ENCODE measurements at regions not wholly inside any gene's neighbourhood (a gene's known extent, or its start where the extent isn't known, plus 50 kb on each side); places are given as distances from the start of the nearest gene placed in this dataset.

GRCh38 chr2:34401186-34401585 lies 802.1 kb upstream of the FAM98A start:
- no peak overlapping the region for H3K4me3 ChIP-seq

GRCh38 chr2:34388446-34388845 lies 789.3 kb upstream of the FAM98A start:
- no peak overlapping the region for H3K9ac ChIP-seq
- TF ChIP-seq Cebpa-rat (IDR thresholded peaks at IDR 0.05), result no peak
- no peaks in the 10 kb centered on the region for H3K27me3 ChIP-seq
- H3K4me3 ChIP-seq, result no peak overlapping the region
- H4K20me1 ChIP-seq, result no peaks in the 10 kb centered on the region
- no peak overlapping the region for H3K4me2 ChIP-seq
- no peaks in the 10 kb centered on the region for H3K9me3 ChIP-seq
- H3K27ac ChIP-seq, result no peak overlapping the region
- H3K4me1 ChIP-seq, result no peaks in the 10 kb centered on the region
- H3K36me3 ChIP-seq, result no peaks in the 10 kb centered on the region

More at GRCh38 chr2:34401186-34401585, 802.1 kb upstream of the FAM98A start:
- no peaks in the 10 kb centered on the region for H3K9me3 ChIP-seq
- no peak overlapping the region for H3K27ac ChIP-seq
- no peaks in the 10 kb centered on the region for H4K20me1 ChIP-seq
- TF ChIP-seq Cebpa-rat (IDR thresholded peaks at IDR 0.05), result no peak
- H3K4me1 ChIP-seq, result no peaks in the 10 kb centered on the region
- no peak overlapping the region for H3K4me2 ChIP-seq
- no peak overlapping the region for H3K9ac ChIP-seq
- H3K27me3 ChIP-seq, result no peaks in the 10 kb centered on the region
- H3K36me3 ChIP-seq, result no peaks in the 10 kb centered on the region

DNA sequence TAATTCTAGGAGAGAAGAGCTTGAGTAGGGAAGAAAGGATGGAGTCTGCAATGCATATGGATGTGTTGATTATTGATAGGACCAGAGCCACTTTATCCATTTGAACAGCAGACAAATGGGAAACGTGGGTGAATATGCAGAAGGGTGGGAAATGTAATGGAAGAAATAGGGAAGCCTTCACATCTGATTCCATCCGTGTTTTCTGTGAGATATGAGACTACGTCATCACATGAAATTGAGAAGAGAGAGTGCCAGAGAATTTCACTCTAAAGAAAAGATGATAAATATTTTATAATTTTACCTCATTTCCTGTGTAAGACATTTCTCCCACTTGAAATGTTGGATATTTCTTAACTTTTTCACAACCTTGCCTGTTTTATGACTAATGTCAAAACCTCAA lies 788.4 kb upstream of the FAM98A start:
- Histone ChIP-seq H3K9me3 (no peaks in the 10 kb centered on the region), H3K9ac (no peak overlapping the region), H3K27ac (no peak overlapping the region), H3K36me3 (no peaks in the 10 kb centered on the region), H3K4me1 (no peaks in the 10 kb centered on the region), H3K4me2 (no peak overlapping the region), H3K4me3 (no peak overlapping the region), H3K27me3 (no peaks in the 10 kb centered on the region), H4K20me1 (no peaks in the 10 kb centered on the region)
- TF ChIP-seq Cebpa-rat (IDR thresholded peaks at IDR 0.05), result no peak

DNA sequence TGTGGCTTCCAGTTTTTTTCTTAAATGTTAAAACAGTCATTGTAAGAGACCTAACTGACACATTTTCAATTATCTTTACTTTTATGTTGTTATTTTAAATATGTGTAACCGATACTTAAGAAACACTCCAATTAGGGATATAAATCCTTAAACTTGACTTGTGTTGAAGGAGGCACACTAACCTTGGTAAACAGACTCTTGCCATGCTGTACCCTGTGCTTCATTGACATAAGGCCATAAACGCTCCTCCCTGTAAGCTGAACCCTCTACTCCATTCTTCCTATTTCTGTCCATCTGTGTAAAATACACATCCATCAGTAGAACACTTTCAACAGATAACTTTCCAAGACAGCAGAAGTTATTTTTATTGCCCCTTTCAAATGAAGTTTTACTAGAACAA lies 780.5 kb upstream of the FAM98A start:
- H3K27me3 ChIP-seq, result no peaks in the 10 kb centered on the region
- no peaks in the 10 kb centered on the region for H3K36me3 ChIP-seq
- TF ChIP-seq Cebpa-rat (IDR thresholded peaks at IDR 0.05), result no peak
- H3K4me3 ChIP-seq, result no peak overlapping the region
- no peaks in the 10 kb centered on the region for H3K9me3 ChIP-seq
- no peaks in the 10 kb centered on the region for H4K20me1 ChIP-seq
- no peak overlapping the region for H3K9ac ChIP-seq
- H3K4me2 ChIP-seq, result no peak overlapping the region
- no peak overlapping the region for H3K27ac ChIP-seq
- no peaks in the 10 kb centered on the region for H3K4me1 ChIP-seq

DNA sequence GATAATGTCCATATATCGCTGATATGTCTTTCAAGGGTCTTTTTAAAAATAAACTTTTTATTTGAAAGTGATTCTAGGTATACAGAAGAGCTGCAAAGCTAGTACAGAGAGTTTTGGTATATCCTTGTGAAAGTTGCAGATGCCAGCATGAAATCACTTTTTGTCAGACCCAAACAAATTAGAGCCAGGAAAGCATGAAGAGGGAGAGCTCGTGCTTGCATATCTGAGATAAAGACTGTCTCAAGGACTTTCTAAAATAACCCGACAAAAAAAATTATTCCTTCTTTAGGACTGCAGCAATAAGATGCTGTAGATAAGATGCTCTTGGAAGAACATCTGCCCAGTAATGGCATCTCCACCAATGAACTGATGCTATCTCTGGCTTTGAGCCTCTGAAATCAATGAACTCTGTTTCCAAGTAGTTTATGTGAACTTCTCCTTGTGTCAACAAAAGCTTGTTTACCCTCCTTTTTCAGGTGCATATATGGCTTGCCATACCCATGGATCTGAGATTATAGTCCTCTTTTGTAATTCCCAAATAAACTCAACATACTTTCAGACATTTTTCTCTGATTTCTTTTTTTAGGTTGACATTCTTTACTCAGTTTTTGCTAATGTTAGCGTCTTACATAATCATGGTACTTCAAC lies 774.6 kb upstream of the FAM98A start:
- H3K9me3 ChIP-seq, result no peaks in the 10 kb centered on the region
- no peak overlapping the region for H3K9ac ChIP-seq
- no peak overlapping the region for H3K27ac ChIP-seq
- no peak for TF ChIP-seq Cebpa-rat (IDR thresholded peaks at IDR 0.05)
- H3K4me3 ChIP-seq, result no peak overlapping the region
- no peaks in the 10 kb centered on the region for H3K4me1 ChIP-seq
- H4K20me1 ChIP-seq, result no peaks in the 10 kb centered on the region
- no peaks in the 10 kb centered on the region for H3K27me3 ChIP-seq
- no peaks in the 10 kb centered on the region for H3K36me3 ChIP-seq
- H3K4me2 ChIP-seq, result no peak overlapping the region

DNA sequence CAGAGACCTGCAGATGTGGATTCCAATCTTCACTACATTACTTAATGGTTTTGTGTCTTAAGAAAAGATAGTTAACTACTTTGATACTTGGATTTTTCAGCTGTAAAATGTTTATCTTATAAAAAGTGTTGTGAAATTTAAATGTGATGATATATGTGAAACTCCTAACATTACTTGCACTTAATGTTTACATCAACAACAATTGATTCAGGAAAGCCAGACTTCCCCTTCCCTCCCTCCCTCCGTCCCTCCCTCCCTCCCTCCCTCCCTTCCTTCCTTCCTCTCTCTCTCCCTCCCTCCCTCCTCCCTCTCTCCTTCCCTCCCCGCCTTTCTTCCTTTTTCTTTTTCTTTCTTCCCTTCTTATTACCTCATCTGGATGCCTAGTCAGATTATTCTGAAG lies 773.9 kb upstream of the FAM98A start:
- Histone ChIP-seq H3K27me3 (no peaks in the 10 kb centered on the region), H3K4me1 (no peaks in the 10 kb centered on the region), H3K4me3 (no peak overlapping the region), H3K27ac (no peak overlapping the region), H3K9me3 (no peaks in the 10 kb centered on the region), H3K9ac (no peak overlapping the region), H3K4me2 (no peak overlapping the region), H4K20me1 (no peaks in the 10 kb centered on the region), H3K36me3 (no peaks in the 10 kb centered on the region)
- no peak for TF ChIP-seq Cebpa-rat (IDR thresholded peaks at IDR 0.05)

DNA sequence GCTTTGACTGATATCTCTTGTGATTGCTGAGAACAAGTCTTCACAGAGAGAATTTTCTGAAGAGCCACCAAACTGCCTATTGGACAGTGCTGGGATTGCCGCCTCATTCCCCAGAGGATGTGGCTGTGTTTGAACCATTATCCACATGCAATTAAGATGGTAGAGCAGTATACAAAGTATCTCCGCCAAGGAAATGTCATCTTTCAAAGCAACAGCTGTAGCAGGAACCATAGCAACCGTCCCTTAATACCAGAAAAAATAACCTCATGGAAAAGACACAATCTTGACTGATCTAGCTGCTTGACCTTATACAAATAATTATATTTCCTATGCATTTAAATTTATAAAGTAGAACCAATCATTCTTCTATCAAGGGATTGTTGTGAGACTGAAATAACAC lies 772.6 kb upstream of the FAM98A start:
- Histone ChIP-seq H3K4me1 (no peaks in the 10 kb centered on the region), H3K27me3 (no peaks in the 10 kb centered on the region)
- no peak for TF ChIP-seq Cebpa-rat (IDR thresholded peaks at IDR 0.05)

GRCh38 chr2:34368304-34368703 lies 769.2 kb upstream of the FAM98A start:
- H3K36me3 ChIP-seq, result no peaks in the 10 kb centered on the region
- no peak overlapping the region for H3K9ac ChIP-seq
- no peak overlapping the region for H3K4me2 ChIP-seq
- no peaks in the 10 kb centered on the region for H3K4me1 ChIP-seq
- no peak overlapping the region for H3K4me3 ChIP-seq
- no peaks in the 10 kb centered on the region for H4K20me1 ChIP-seq
- H3K27me3 ChIP-seq, result no peaks in the 10 kb centered on the region
- TF ChIP-seq Cebpa-rat (IDR thresholded peaks at IDR 0.05), result no peak
- H3K9me3 ChIP-seq, result no peaks in the 10 kb centered on the region
- no peak overlapping the region for H3K27ac ChIP-seq

More for the DNA sequence above, 772.6 kb upstream of the FAM98A start:
- no peaks in the 10 kb centered on the region for H3K9me3 ChIP-seq
- H3K27ac ChIP-seq, result no peak overlapping the region
- no peaks in the 10 kb centered on the region for H4K20me1 ChIP-seq
- H3K4me2 ChIP-seq, result no peak overlapping the region
- no peak overlapping the region for H3K4me3 ChIP-seq
- no peaks in the 10 kb centered on the region for H3K36me3 ChIP-seq
- no peak overlapping the region for H3K9ac ChIP-seq

DNA sequence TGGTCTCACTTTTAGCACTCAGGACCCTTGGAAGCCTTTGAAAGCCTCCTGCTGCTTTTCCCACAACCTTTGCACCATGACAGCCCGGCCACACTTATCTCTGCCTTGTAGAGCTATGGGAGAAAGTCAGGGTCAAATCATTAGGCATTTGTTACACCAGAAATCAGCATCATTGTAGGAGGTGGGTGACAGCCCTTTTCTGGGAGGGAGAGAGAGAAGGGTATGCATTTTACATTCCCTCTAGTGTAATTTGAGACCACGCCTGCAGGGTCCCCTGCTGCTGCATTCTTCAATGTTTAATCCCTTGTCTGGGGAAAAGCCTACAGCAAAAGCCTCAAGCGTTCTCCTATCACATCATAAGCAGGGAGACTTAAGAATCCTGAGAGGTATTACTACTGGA lies 766.8 kb upstream of the FAM98A start:
- Histone ChIP-seq H3K27me3 (no peaks in the 10 kb centered on the region), H3K4me1 (no peaks in the 10 kb centered on the region), H4K20me1 (no peaks in the 10 kb centered on the region), H3K4me2 (no peak overlapping the region), H3K4me3 (no peak overlapping the region), H3K36me3 (no peaks in the 10 kb centered on the region), H3K9me3 (no peaks in the 10 kb centered on the region), H3K27ac (no peak overlapping the region), H3K9ac (no peak overlapping the region)
- TF ChIP-seq Cebpa-rat (IDR thresholded peaks at IDR 0.05), result no peak

GRCh38 chr2:34365512-34365911 lies 766.4 kb upstream of the FAM98A start:
- no peaks in the 10 kb centered on the region for H3K4me1 ChIP-seq
- no peaks in the 10 kb centered on the region for H4K20me1 ChIP-seq
- H3K9ac ChIP-seq, result no peak overlapping the region
- no peaks in the 10 kb centered on the region for H3K36me3 ChIP-seq
- H3K9me3 ChIP-seq, result no peaks in the 10 kb centered on the region
- H3K4me3 ChIP-seq, result no peak overlapping the region
- H3K27me3 ChIP-seq, result no peaks in the 10 kb centered on the region
- H3K27ac ChIP-seq, result no peak overlapping the region
- no peak for TF ChIP-seq Cebpa-rat (IDR thresholded peaks at IDR 0.05)
- no peak overlapping the region for H3K4me2 ChIP-seq

Data from BLaER1 (cell line).